Left ventricle myocardium inferior (tissue), 1 donor: ENCODE measurements at regions not wholly inside any gene's neighbourhood (a gene's known extent, or its start where the extent isn't known, plus 50 kb on each side); places are given as distances from the start of the nearest gene placed in this dataset.

Experiments used
- DNase-seq: peaks from one replicate; pipeline ENCODE4 v3.0.0-alpha.2; 2020
- H3K27ac ChIP-seq: fragments of 200-600 bp; replicated peaks from 2 replicates; pipeline ENCODE4 v1.8.0; 2021
- H3K27me3 ChIP-seq: fragments of 200-600 bp; 2 replicates; pipeline ENCODE4 v1.8.0; 2021; ENCODE audit warnings: low read depth
- H3K36me3 ChIP-seq: fragments of 200-600 bp; 2 replicates; pipeline ENCODE4 v1.8.0; 2021
- H3K4me1 ChIP-seq: fragments of 200-600 bp; 2 replicates; pipeline ENCODE4 v1.8.0; 2021
- H3K4me3 ChIP-seq: fragments of 200-600 bp; 2 replicates; pipeline ENCODE4 v1.8.0; 2021; ENCODE audit warnings: mild to moderate bottlenecking, moderate library complexity
- H3K9me3 ChIP-seq: fragments of 200-600 bp; replicated peaks from 2 replicates; pipeline ENCODE4 v1.8.0; 2021
- intact Hi-C: fragments of 100-400 bp; cut with micrococcal nuclease; formaldehyde crosslinking; loops from one replicate; pipeline ENCODE4 v1.11.0; 2022
- TF ChIP-seq, protein P1 (sequence below): fragments of 200-600 bp; IDR thresholded peaks from 2 replicates; pipeline ENCODE4 v1.8.0; 2021; ENCODE audit warnings: antibody characterized with exemption, mild to moderate bottlenecking, borderline replicate concordance
- donor health status: DM: no; HTN: yes; CAD: no; lungs with severe emphysema.

DNA sequence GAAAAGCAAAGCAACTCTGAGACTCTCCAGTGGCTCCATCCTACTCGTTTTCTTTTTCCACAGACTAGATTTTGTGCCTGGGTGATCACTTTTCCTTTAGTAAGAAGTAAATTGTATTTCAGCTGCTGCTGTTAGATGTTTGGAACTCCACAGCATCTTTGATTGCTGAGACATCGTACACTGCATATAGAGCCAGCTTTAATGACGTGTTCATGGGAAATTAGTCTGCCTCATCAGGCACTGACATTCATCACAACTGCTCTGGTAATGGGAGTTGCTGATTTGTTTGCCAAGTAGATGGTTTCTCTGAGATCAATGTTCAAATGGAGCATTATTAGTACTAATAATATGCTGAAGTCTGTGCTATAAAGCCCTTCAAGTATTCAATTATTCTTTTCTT, 573.8 kb upstream of the NR5A2 start:
- no peak overlapping the region for H3K27ac ChIP-seq
- intact Hi-C loops: no loop called here
- no peak for DNase-seq

DNA sequence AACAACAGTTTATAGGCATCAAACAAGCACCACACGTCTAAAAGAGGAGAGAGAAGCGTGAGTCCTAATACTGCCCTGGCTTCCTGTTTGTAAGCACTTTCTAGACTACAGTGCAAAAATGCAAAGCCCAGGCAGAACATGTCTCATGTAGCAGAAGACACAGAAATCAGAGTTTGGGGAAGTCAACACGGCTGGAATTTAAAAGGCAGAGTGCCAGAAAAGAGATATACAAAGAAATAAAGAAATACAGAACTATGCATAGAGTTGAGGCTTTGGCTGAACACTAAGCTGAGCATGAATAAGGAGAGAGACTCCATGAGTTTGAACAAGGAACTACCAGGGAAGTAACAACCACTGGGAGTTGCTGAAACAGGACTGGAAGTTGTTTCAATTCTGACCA, 566.6 kb upstream of the NR5A2 start:
- DNase-seq: no peak
- Histone ChIP-seq H3K4me3 (no peak overlapping the region), H3K4me1 (no peaks in the 10 kb centered on the region), H3K36me3 (no peaks in the 10 kb centered on the region), H3K27ac (no peak overlapping the region), H3K9me3 (peaks cover 23% of the 10 kb centered on the region), H3K27me3 (no peaks in the 10 kb centered on the region)
- intact Hi-C loops: no loop called here
- TF ChIP-seq, protein P1, sequence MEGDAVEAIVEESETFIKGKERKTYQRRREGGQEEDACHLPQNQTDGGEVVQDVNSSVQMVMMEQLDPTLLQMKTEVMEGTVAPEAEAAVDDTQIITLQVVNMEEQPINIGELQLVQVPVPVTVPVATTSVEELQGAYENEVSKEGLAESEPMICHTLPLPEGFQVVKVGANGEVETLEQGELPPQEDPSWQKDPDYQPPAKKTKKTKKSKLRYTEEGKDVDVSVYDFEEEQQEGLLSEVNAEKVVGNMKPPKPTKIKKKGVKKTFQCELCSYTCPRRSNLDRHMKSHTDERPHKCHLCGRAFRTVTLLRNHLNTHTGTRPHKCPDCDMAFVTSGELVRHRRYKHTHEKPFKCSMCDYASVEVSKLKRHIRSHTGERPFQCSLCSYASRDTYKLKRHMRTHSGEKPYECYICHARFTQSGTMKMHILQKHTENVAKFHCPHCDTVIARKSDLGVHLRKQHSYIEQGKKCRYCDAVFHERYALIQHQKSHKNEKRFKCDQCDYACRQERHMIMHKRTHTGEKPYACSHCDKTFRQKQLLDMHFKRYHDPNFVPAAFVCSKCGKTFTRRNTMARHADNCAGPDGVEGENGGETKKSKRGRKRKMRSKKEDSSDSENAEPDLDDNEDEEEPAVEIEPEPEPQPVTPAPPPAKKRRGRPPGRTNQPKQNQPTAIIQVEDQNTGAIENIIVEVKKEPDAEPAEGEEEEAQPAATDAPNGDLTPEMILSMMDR: no peak

More for the DNA sequence above, 573.8 kb upstream of the NR5A2 start:
- Histone ChIP-seq H3K4me1 (no peaks in the 10 kb centered on the region), H3K36me3 (no peaks in the 10 kb centered on the region), H3K4me3 (no peak overlapping the region), H3K27me3 (no peaks in the 10 kb centered on the region), H3K9me3 (no peaks in the 10 kb centered on the region)
- TF ChIP-seq, protein P1: no peak

DNA sequence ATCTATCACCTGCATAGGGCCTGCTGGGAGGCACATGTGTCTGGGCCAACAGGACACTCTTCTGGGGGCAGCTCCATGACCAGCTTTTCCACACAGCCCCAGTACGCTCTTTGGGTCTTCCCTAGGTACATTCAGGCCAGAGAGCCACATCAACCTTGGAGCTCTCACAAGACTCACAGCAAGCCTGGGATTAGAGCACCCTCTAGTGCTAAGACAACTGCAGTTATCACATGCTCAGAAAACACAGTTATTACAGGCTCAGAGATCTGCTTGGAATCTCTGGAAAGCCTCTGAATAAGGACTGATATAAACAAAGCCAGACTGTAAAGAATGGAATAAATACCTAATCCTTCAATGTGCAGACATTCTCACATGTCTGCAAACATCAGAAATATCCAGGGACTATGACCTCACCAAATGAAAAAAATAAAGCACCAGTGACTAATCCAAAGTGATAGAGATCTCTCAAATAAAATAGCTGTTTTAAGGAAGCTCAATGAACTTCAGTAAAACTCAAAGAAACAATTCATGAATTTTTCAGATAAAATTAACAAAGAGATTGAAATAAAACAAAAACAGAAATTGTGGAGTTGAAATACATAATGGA, 563.9 kb upstream of the NR5A2 start:
- intact Hi-C loops: no loop called here
- no peak for DNase-seq
- H3K27me3 ChIP-seq: no peaks in the 10 kb centered on the region
- TF ChIP-seq, protein P1: no peak
- peaks cover 23% of the 10 kb centered on the region for H3K9me3 ChIP-seq
- no peaks in the 10 kb centered on the region for H3K4me1 ChIP-seq
- no peak overlapping the region for H3K27ac ChIP-seq
- H3K4me3 ChIP-seq: no peak overlapping the region
- H3K36me3 ChIP-seq: no peaks in the 10 kb centered on the region

DNA sequence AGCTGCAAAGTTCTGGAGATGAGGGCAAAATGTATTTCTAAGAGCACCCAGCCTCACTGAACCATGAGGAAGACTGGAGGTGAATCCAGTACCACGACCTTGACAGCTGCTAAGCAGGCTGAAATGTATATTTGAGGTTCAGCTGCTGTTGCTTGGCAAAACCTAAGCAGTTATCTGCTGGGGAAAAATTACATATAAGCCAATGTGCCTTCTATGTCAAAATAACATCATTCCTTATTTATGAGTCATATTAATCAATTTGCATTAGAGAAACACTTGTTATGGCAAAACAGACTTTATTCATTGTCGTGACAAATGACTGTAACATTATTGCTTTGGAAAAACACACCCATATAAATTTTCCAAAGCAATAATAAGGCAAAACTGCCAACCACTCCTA, 560.5 kb upstream of the NR5A2 start:
- TF ChIP-seq, protein P1: no peak
- Histone ChIP-seq H3K4me3 (no peak overlapping the region), H3K27me3 (no peaks in the 10 kb centered on the region), H3K4me1 (no peaks in the 10 kb centered on the region), H3K36me3 (no peaks in the 10 kb centered on the region), H3K27ac (no peak overlapping the region), H3K9me3 (peaks cover 23% of the 10 kb centered on the region)
- DNase-seq: no peak
- intact Hi-C loops: no loop called here

DNA sequence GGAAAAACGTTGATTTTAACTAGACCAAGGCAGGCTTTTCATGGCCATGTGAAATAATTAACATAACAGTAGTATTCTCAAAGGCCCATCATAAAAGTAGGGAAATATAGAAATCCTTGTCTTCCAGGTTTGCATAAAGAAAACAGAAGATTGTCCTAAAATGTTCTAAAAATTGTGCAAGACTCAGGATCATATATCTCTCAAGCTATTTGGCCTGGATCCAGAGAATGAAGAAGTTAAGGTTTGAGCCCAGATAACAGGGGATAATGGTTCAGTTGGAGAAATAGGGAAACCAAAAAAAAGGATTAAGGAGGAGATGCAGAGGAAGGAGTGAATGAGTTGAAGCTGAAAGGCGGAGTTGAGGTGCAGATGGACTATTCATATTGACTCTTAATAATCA, 555.5 kb upstream of the NR5A2 start:
- H3K27me3 ChIP-seq: no peaks in the 10 kb centered on the region
- intact Hi-C loops: no loop called here
- no peak for DNase-seq
- H3K9me3 ChIP-seq: no peaks in the 10 kb centered on the region
- H3K36me3 ChIP-seq: no peaks in the 10 kb centered on the region
- H3K4me1 ChIP-seq: no peaks in the 10 kb centered on the region
- no peak overlapping the region for H3K4me3 ChIP-seq
- H3K27ac ChIP-seq: no peak overlapping the region
- TF ChIP-seq, protein P1: no peak
